ENCODE measurements at regions not wholly inside any gene's neighbourhood (a gene's known extent, or its start where the extent isn't known, plus 50 kb on each side); places are given as distances from the start of the nearest gene placed in this dataset.

DNA sequence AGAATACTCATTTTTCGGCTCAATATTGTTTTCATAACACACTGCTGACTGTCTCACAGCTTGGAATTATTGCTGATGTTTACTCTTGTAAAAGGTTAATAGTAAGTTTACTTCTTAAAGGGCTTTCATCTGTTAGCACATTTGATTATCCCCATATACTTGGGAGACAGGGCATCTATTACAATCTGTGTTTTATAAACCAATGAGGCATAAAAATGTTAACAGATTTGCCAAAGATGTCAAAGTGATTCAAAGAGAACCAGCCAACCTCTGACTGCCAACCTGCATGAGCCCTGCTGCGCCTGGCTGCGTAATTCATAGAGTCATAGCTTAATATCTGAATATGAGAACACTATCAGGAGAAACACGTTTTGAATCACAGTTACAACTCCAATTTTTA is 665.6 kb downstream of the TRIML1 start:
- Histone ChIP-seq H3K4me3 (no peak overlapping the region), H3K27me3 (replicated peaks in 1 of 7) (no peaks in the 10 kb centered on the region), H3K36me3 (no peaks in the 10 kb centered on the region), H3K27ac (no peak overlapping the region), H3K4me1 (no peaks in the 10 kb centered on the region), H3K9me3 (peaks cover 0 to 5% (median 0%) of the 10 kb centered on the region in 8 donors)
- intact Hi-C loops (cut with DNase I; ENCODE audit: low total_unique reads), result no loop called here
- TF ChIP-seq POLR2AphosphoS5 (IDR thresholded peaks at IDR 0.05) (no peak), POLR2A (IDR thresholded peaks at IDR 0.05) (no peak)
- TF ChIP-seq, protein P1, sequence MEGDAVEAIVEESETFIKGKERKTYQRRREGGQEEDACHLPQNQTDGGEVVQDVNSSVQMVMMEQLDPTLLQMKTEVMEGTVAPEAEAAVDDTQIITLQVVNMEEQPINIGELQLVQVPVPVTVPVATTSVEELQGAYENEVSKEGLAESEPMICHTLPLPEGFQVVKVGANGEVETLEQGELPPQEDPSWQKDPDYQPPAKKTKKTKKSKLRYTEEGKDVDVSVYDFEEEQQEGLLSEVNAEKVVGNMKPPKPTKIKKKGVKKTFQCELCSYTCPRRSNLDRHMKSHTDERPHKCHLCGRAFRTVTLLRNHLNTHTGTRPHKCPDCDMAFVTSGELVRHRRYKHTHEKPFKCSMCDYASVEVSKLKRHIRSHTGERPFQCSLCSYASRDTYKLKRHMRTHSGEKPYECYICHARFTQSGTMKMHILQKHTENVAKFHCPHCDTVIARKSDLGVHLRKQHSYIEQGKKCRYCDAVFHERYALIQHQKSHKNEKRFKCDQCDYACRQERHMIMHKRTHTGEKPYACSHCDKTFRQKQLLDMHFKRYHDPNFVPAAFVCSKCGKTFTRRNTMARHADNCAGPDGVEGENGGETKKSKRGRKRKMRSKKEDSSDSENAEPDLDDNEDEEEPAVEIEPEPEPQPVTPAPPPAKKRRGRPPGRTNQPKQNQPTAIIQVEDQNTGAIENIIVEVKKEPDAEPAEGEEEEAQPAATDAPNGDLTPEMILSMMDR (IDR thresholded peaks at IDR 0.05 in 8 of 11, conservative IDR thresholded peaks at IDR 0.05 in 3 of 11), result no peak
- no peak for DNase-seq
- WGBS, 5 donors, result 69 to 82% (median 76%) methylated on average over 4 of the region's 4 CpGs

DNA sequence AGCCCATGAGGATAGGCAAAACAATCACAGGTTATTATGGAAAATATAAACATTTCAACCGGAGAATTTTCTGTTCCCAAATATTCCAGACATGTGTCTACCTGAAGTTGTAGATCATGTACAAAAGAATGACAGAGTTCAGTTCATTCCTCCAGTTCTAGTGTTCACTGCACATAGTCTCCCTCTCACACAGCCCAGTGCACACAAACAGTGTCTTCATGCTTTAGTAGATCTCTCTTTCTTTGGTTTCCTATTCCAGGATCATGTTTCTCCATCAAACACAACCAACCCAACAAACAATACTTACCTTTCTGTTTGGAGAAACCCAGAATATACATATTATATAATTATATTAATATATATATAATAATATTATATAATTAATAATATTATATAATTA is 671.9 kb downstream of the TRIML1 start:
- Histone ChIP-seq H3K36me3 (no peaks in the 10 kb centered on the region), H3K27ac (no peak overlapping the region), H3K9me3 (peaks cover 0 to 21% (median 13%) of the 10 kb centered on the region in 8 donors), H3K4me1 (no peaks in the 10 kb centered on the region), H3K27me3 (replicated peaks in 1 of 7) (no peaks in the 10 kb centered on the region), H3K4me3 (no peak overlapping the region)
- no peak for TF ChIP-seq POLR2A (IDR thresholded peaks at IDR 0.05)
- no peak for TF ChIP-seq POLR2AphosphoS5 (IDR thresholded peaks at IDR 0.05)
- TF ChIP-seq, protein P1 (IDR thresholded peaks at IDR 0.05 in 8 of 11, conservative IDR thresholded peaks at IDR 0.05 in 3 of 11), result no peak
- intact Hi-C loops (cut with DNase I; ENCODE audit: low total_unique reads), result no loop called here
- 86 to 97% (median 94%) methylated on average over 1 of the region's 1 CpG for WGBS, 5 donors
- no peak for DNase-seq

DNA sequence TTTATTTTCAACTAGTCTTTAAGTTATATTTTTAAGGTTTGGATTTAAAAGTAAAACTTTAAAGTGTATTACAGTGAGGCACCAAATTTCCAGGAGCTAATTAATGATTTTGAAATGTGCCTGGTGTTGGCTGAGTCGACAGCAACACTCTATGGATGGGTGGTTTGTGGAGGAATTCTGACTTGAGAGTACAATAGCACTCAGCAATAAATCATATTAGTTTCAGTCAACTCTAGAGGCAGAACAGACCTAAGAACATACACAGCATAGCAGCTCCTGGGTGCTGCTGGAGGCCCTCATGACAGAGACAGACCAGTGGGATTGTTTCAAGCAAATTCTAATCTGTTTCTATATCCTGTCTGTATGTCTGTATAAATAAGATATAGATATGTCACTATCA is 673.4 kb downstream of the TRIML1 start:
- 19 to 30% (median 25%) methylated on average over 1 of the region's 1 CpG for WGBS, 5 donors

DNA sequence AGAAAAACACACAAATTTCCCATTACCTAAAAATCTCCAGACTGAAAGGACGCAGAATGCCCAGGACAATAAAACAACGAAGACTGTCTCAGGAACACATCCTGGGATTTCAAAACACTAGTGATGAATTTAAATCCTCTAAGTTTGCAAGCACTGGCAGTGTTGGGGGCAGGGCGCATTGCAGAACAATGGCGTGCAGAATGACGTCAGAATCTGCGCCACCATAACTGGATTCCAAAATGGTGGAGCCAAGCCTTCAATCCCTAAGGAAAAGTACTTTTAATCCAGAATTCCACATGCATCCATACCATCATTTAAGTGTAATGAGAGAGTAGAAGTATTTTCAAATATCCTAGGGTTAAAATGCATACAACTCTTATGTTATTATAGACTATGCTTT is 679.1 kb downstream of the TRIML1 start:
- Histone ChIP-seq H3K36me3 (no peaks in the 10 kb centered on the region), H3K4me3 (no peak overlapping the region), H3K9me3 (peaks cover 0 to 23% (median 16%) of the 10 kb centered on the region in 8 donors), H3K27me3 (replicated peaks in 1 of 7) (no peaks in the 10 kb centered on the region), H3K4me1 (no peaks in the 10 kb centered on the region), H3K27ac (no peak overlapping the region)
- no peak for TF ChIP-seq POLR2A (IDR thresholded peaks at IDR 0.05)
- TF ChIP-seq, protein P1 (IDR thresholded peaks at IDR 0.05 in 8 of 11, conservative IDR thresholded peaks at IDR 0.05 in 3 of 11), result no peak
- no peak for TF ChIP-seq POLR2AphosphoS5 (IDR thresholded peaks at IDR 0.05)
- WGBS, 5 donors, result 88 to 93% (median 89%) methylated on average over 6 of the region's 6 CpGs
- intact Hi-C loops (cut with DNase I; ENCODE audit: low total_unique reads), result no loop called here
- no peak for DNase-seq

More for the DNA sequence above, 673.4 kb downstream of the TRIML1 start:
- TF ChIP-seq POLR2AphosphoS5 (IDR thresholded peaks at IDR 0.05) (no peak), POLR2A (IDR thresholded peaks at IDR 0.05) (no peak)
- TF ChIP-seq, protein P1 (IDR thresholded peaks at IDR 0.05 in 8 of 11, conservative IDR thresholded peaks at IDR 0.05 in 3 of 11), result no peak
- no peak overlapping the region for H3K27ac ChIP-seq
- intact Hi-C loops (cut with DNase I; ENCODE audit: low total_unique reads), result no loop called here
- no peaks in the 10 kb centered on the region for H3K36me3 ChIP-seq
- no peak for DNase-seq
- no peak overlapping the region for H3K4me3 ChIP-seq
- peaks cover 0 to 21% (median 14%) of the 10 kb centered on the region in 8 donors for H3K9me3 ChIP-seq
- no peaks in the 10 kb centered on the region for H3K27me3 ChIP-seq (replicated peaks in 1 of 7)
- H3K4me1 ChIP-seq, result no peaks in the 10 kb centered on the region

Measured in spleen (tissue), 11 donors.